G401.6 (cell line): ENCODE measurements at regions not wholly inside any gene's neighbourhood (a gene's known extent, or its start where the extent isn't known, plus 50 kb on each side); places are given as distances from the start of the nearest gene placed in this dataset.
"Not testable (repeated sequence)": the region's sequence is repeated elsewhere in the genome, so short reads cannot be mapped to it uniquely, and the experiment has no call there.

Source experiments
- FAIRE-seq: peaks from 2 replicates; lab custom pipeline; 2012; peaks lifted over from hg19 to GRCh38; lab: Jason Lieb, UNC

GRCh38 chr3:171915275-171915674 is 72.1 kb downstream of the TMEM212 start:
- FAIRE-seq: peak; percentile 84

GRCh38 chr3:171916888-171917287 is 73.7 kb downstream of the TMEM212 start:
- FAIRE-seq: no peak

- not testable (repeated sequence) for FAIRE-seq
Observed at GRCh38 chr3:171922629-171923028, 79.5 kb downstream of the TMEM212 start.

GRCh38 chr3:171923668-171924067 is 80.5 kb downstream of the TMEM212 start:
- FAIRE-seq: not testable (repeated sequence)

- not testable (repeated sequence) for FAIRE-seq
Observed at GRCh38 chr3:171924864-171925263, 81.7 kb downstream of the TMEM212 start.

GRCh38 chr3:171932153-171932611 is 89.0 kb downstream of the TMEM212 start:
- no peak for FAIRE-seq

- no peak for FAIRE-seq
Observed at GRCh38 chr3:171933441-171933840, 90.3 kb downstream of the TMEM212 start.

GRCh38 chr3:171935261-171936123 is 92.3 kb downstream of the TMEM212 start:
- FAIRE-seq: no peak

- FAIRE-seq: no peak
Observed at GRCh38 chr3:171936191-171936841, 93.2 kb downstream of the TMEM212 start.

- no peak for FAIRE-seq
Observed at GRCh38 chr3:171939578-171939977, 96.4 kb downstream of the TMEM212 start.

GRCh38 chr3:171940151-171940649 is 97.1 kb downstream of the TMEM212 start:
- FAIRE-seq: no peak

- peak; percentile 23 for FAIRE-seq
Observed at GRCh38 chr3:171943262-171944117, 95.9 kb upstream of the FNDC3B start.

- peak; percentile 77 for FAIRE-seq
Observed at GRCh38 chr3:171944118-171945016, 95.0 kb upstream of the FNDC3B start.

- FAIRE-seq: no peak
Observed at GRCh38 chr3:171948674-171949073, 90.7 kb upstream of the FNDC3B start.

GRCh38 chr3:171949554-171949953 is 89.8 kb upstream of the FNDC3B start:
- FAIRE-seq: no peak

GRCh38 chr3:171950373-171950772 is 89.0 kb upstream of the FNDC3B start:
- no peak for FAIRE-seq

GRCh38 chr3:171951597-171951996 is 87.8 kb upstream of the FNDC3B start:
- no peak for FAIRE-seq

- no peak for FAIRE-seq
Observed at GRCh38 chr3:171953301-171954022, 85.9 kb upstream of the FNDC3B start.

GRCh38 chr3:171954690-171955383 is 84.5 kb upstream of the FNDC3B start:
- FAIRE-seq: no peak

GRCh38 chr3:171955598-171955997 is 83.8 kb upstream of the FNDC3B start:
- no peak for FAIRE-seq
